ENCODE measurements at regions not wholly inside any gene's neighbourhood (a gene's known extent, or its start where the extent isn't known, plus 50 kb on each side); places are given as distances from the start of the nearest gene placed in this dataset.
"Not testable (repeated sequence)": the region's sequence is repeated elsewhere in the genome, so short reads cannot be mapped to it uniquely, and the experiment has no call there.

DNA sequence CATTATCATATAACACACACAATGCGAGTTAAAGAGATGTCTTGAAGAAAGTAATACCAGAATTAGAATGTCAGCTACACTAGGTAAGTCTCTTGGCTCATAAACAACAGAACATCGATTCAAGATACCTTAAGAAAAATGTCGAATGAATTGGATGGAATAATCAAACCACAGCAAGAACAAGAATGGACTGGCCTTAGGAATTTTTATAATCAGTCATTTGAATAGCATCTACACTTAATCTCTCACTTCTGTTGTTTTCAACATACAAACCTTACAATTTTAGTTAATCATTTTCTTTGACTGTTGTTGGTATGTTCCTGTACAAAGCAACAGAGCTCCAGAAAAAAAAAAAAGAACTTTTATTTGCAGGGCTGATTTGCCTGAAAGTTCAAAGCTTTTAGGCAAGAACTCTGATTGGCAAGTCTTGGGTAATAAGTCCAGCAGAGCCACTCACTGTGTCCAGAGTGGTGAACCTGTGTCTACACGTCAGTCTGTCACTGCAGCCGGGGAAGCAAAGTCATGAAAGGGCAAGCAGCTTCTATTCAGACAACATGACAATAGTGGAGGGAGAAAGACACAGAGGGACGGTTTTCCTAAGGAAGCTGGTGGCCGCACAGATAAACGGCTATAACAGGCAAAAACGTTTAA, 1026.1 kb upstream of the MIR17HG start:
- Mint-ChIP-seq H3K36me3 (ENCODE audit: insufficient read depth in 2 of 2) (no peaks in the 10 kb centered on the region), H3K27ac (no peak overlapping the region), H3K4me3 (no peak overlapping the region), H3K9me3 (peaks cover 2 to 7% of the 10 kb centered on the region in 2 donors), H3K4me1 (ENCODE audit: low read depth) (no peaks in the 10 kb centered on the region), H3K27me3 (ENCODE audit: low read depth) (no peaks in the 10 kb centered on the region)
- ATAC-seq (replicated peaks in 1 of 2) (no peak), DNase-seq (no peak)

GRCh38 chr13:90329641-90330040, 1017.8 kb upstream of the MIR17HG start:
- Mint-ChIP-seq H3K4me3 (no peak overlapping the region), H3K27me3 (ENCODE audit: low read depth) (no peaks in the 10 kb centered on the region), H3K27ac (no peak overlapping the region), H3K9me3 (no peaks in the 10 kb centered on the region), H3K4me1 (ENCODE audit: low read depth) (no peaks in the 10 kb centered on the region), H3K36me3 (ENCODE audit: insufficient read depth in 2 of 2) (no peaks in the 10 kb centered on the region)
- ATAC-seq (replicated peaks in 1 of 2) (no peak), DNase-seq (no peak)

- Mint-ChIP-seq H3K27ac (no peak overlapping the region), H3K4me3 (no peak overlapping the region), H3K36me3 (ENCODE audit: insufficient read depth in 2 of 2) (no peaks in the 10 kb centered on the region), H3K27me3 (ENCODE audit: low read depth) (no peaks in the 10 kb centered on the region), H3K4me1 (ENCODE audit: low read depth) (no peaks in the 10 kb centered on the region), H3K9me3 (no peaks in the 10 kb centered on the region)
- DNase-seq (no peak), ATAC-seq (replicated peaks in 1 of 2) (no peak)
Observed at GRCh38 chr13:90331974-90332373, 1015.5 kb upstream of the MIR17HG start.

GRCh38 chr13:90336507-90336906, 1011.0 kb upstream of the MIR17HG start:
- ATAC-seq (replicated peaks in 1 of 2) (no peak), DNase-seq (no peak)
- Mint-ChIP-seq H3K27me3 (ENCODE audit: low read depth) (no peaks in the 10 kb centered on the region), H3K9me3 (peaks cover 5 to 8% of the 10 kb centered on the region in 2 donors), H3K4me1 (ENCODE audit: low read depth) (no peaks in the 10 kb centered on the region), H3K4me3 (no peak overlapping the region), H3K36me3 (ENCODE audit: insufficient read depth in 2 of 2) (no peaks in the 10 kb centered on the region), H3K27ac (no peak overlapping the region)

GRCh38 chr13:90341348-90341747, 1006.1 kb upstream of the MIR17HG start:
- H3K4me1 Mint-ChIP-seq (ENCODE audit: low read depth); H3K27ac Mint-ChIP-seq; H3K36me3 Mint-ChIP-seq (ENCODE audit: insufficient read depth in 2 of 2); H3K4me3 Mint-ChIP-seq; DNase-seq; H3K27me3 Mint-ChIP-seq (ENCODE audit: low read depth); ATAC-seq (replicated peaks in 1 of 2): not testable (repeated sequence)
- peaks cover 7 to 14% of the 10 kb centered on the region in 2 donors for H3K9me3 Mint-ChIP-seq

- not testable (repeated sequence) for H3K4me3 Mint-ChIP-seq; H3K4me1 Mint-ChIP-seq (ENCODE audit: low read depth); H3K27ac Mint-ChIP-seq; DNase-seq; H3K27me3 Mint-ChIP-seq (ENCODE audit: low read depth); ATAC-seq (replicated peaks in 1 of 2); H3K9me3 Mint-ChIP-seq; H3K36me3 Mint-ChIP-seq (ENCODE audit: insufficient read depth in 2 of 2)
Observed at GRCh38 chr13:90348477-90349136, 998.9 kb upstream of the MIR17HG start.

DNA sequence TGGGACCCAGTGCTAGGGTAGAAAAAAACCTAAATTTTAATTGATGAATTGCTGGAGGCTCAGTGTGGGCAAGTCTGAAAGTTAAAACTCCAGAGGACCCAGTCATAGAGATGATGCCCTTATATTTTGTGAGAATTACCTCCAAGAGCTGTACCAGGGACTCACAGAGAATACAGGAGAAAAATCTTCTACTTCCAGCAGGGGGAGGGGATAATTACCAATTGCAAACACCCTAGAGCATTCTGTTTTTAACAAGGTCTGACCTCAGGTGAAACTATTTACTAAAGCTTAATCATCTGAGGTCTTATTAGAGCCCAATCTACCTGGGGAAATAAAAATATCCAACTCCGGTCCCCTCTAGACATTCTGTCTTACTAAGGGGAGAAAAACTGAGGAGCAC, 994.7 kb upstream of the MIR17HG start:
- Mint-ChIP-seq H3K27me3 (ENCODE audit: low read depth) (no peaks in the 10 kb centered on the region), H3K9me3 (peaks cover 6 to 8% of the 10 kb centered on the region in 2 donors), H3K36me3 (ENCODE audit: insufficient read depth in 2 of 2) (peaks cover 0 to 4% of the 10 kb centered on the region in 2 donors), H3K27ac (no peak overlapping the region), H3K4me3 (no peak overlapping the region), H3K4me1 (ENCODE audit: low read depth) (no peaks in the 10 kb centered on the region)
- ATAC-seq (replicated peaks in 1 of 2) (no peak), DNase-seq (no peak)

- no peak overlapping the region for H3K27ac Mint-ChIP-seq
- H3K36me3 Mint-ChIP-seq (ENCODE audit: insufficient read depth in 2 of 2): no peaks in the 10 kb centered on the region
Observed at GRCh38 chr13:90355162-90355751, 992.2 kb upstream of the MIR17HG start.

DNA sequence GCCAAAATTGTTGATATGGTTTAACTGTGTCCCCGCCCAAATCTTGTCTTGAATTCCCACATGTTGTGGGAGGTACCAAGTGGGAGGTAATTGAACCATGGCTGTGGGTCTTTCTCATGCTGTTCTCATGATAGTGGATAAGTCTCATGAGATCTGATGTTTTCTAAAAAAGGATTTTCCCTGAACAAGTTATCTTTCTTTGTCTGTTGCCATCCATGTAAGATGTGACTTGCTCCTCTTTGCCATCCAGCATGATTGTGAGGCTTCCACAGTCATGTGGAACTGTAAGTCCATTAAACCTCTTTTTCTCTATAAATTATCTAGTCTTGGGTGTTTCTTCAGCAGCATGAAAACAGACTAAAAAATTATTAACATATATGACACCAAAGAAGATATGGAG, 986.7 kb upstream of the MIR17HG start:
- Mint-ChIP-seq H3K9me3 (peaks cover 3 to 7% of the 10 kb centered on the region in 2 donors), H3K36me3 (ENCODE audit: insufficient read depth in 2 of 2) (no peaks in the 10 kb centered on the region), H3K4me3 (no peak overlapping the region), H3K4me1 (ENCODE audit: low read depth) (no peaks in the 10 kb centered on the region), H3K27me3 (ENCODE audit: low read depth) (no peaks in the 10 kb centered on the region), H3K27ac (no peak overlapping the region)
- DNase-seq (no peak), ATAC-seq (replicated peaks in 1 of 2) (no peak)

More at GRCh38 chr13:90355162-90355751, 992.2 kb upstream of the MIR17HG start:
- Mint-ChIP-seq H3K4me3 (no peak overlapping the region), H3K9me3 (peaks cover 2 to 9% of the 10 kb centered on the region in 2 donors), H3K4me1 (ENCODE audit: low read depth) (no peaks in the 10 kb centered on the region), H3K27me3 (ENCODE audit: low read depth) (no peaks in the 10 kb centered on the region)
- ATAC-seq (replicated peaks in 1 of 2) (no peak), DNase-seq (no peak)

DNA sequence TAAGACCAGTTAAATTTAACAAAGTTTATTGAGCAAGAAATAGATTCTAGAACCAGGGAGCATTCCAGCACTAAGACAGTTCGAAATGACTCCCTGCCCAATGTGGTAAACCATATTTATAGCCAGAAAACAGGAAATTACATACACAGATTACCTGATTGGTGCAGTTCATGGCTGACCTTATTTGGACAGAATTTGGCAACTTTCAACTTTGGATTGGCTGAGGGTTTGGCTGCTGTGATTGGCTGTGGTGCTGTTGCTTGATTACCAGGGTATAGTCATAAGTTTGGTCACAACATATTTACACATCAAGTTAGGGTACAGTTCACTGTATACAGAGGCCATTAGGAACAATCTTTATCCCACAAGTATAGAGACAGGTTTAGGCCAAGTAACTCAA, 984.8 kb upstream of the MIR17HG start:
- H3K36me3 Mint-ChIP-seq (ENCODE audit: insufficient read depth in 2 of 2): no peaks in the 10 kb centered on the region
- no peaks in the 10 kb centered on the region for H3K4me1 Mint-ChIP-seq (ENCODE audit: low read depth)
- H3K27me3 Mint-ChIP-seq (ENCODE audit: low read depth): no peaks in the 10 kb centered on the region
- no peak overlapping the region for H3K27ac Mint-ChIP-seq
- ATAC-seq (replicated peaks in 1 of 2) (no peak), DNase-seq (no peak)
- no peak overlapping the region for H3K4me3 Mint-ChIP-seq
- H3K9me3 Mint-ChIP-seq: peaks cover 3 to 5% of the 10 kb centered on the region in 2 donors

DNA sequence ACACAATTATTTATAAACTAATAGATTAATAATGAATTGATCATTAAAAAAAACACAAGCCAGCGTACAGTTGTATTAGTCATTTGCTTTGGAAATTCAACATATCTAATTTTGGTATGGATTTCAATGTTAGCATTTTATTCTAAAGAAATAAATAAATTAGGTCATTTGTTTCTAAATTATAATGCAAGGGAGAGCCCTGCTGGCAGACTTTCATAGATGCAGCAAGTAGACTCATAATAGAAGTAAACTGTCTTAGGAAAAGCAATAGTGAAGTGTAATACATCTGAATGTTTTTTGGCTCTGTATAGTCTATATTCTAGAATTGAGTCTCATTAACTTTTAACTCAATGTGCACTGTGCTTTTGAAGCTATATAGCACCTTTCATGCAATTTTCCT, 982.4 kb upstream of the MIR17HG start:
- Mint-ChIP-seq H3K9me3 (peaks cover 3% of the 10 kb centered on the region in 2 donors), H3K27me3 (ENCODE audit: low read depth) (no peaks in the 10 kb centered on the region), H3K36me3 (ENCODE audit: insufficient read depth in 2 of 2) (no peaks in the 10 kb centered on the region), H3K4me1 (ENCODE audit: low read depth) (no peaks in the 10 kb centered on the region), H3K4me3 (no peak overlapping the region), H3K27ac (no peak overlapping the region)
- DNase-seq: no peak
- ATAC-seq (replicated peaks in 1 of 2): no peak

GRCh38 chr13:90374168-90374567, 973.3 kb upstream of the MIR17HG start:
- Mint-ChIP-seq H3K36me3 (ENCODE audit: insufficient read depth in 2 of 2) (no peaks in the 10 kb centered on the region), H3K4me3 (no peak overlapping the region), H3K27ac (no peak overlapping the region), H3K9me3 (peaks cover 3 to 5% of the 10 kb centered on the region in 2 donors), H3K4me1 (ENCODE audit: low read depth) (no peaks in the 10 kb centered on the region), H3K27me3 (ENCODE audit: low read depth) (no peaks in the 10 kb centered on the region)
- no peak for ATAC-seq (replicated peaks in 1 of 2)
- DNase-seq: no peak

GRCh38 chr13:90375851-90376250, 971.6 kb upstream of the MIR17HG start:
- Mint-ChIP-seq H3K27ac (no peak overlapping the region), H3K4me3 (no peak overlapping the region), H3K27me3 (ENCODE audit: low read depth) (no peaks in the 10 kb centered on the region), H3K9me3 (peaks cover 3 to 6% of the 10 kb centered on the region in 2 donors), H3K36me3 (ENCODE audit: insufficient read depth in 2 of 2) (no peaks in the 10 kb centered on the region), H3K4me1 (ENCODE audit: low read depth) (no peaks in the 10 kb centered on the region)
- no peak for ATAC-seq (replicated peaks in 1 of 2)
- no peak for DNase-seq
